ENCODE measurements at regions not wholly inside any gene's neighbourhood (a gene's known extent, or its start where the extent isn't known, plus 50 kb on each side); places are given as distances from the start of the nearest gene placed in this dataset.

DNA sequence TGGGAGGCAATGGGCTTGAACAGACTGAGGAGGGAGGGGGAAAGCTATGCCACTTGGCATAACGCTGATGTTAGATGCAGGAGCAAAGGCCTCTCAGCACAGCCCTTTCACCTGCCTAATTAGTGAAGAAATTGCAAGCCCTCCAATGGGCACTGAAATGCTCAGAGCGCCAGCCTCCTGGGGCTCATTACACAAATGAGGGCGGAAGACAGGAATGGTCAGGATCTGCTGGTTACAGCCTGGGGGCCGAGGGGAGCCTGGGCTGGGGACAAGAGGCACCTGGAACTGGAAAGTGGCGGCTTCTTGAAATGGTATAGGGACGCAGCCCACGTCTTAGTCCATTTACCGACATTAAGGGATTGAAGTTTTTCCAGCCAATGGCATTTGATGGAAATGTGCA lies 50.2 kb upstream of the PLET1 start:
- ATAC-seq (no peak), DNase-seq (no peak)
- H3K9me3 Mint-ChIP-seq: peaks cover 6% of the 10 kb centered on the region
- intact Hi-C loops (cut with micrococcal nuclease): no loop called here
- POLR2A ChIA-PET: no interaction called here
- no peak overlapping the region for H3K4me3 Mint-ChIP-seq
- no peaks in the 10 kb centered on the region for H3K36me3 Mint-ChIP-seq (ENCODE audit: low read depth)
- TF ChIP-seq, protein P1, sequence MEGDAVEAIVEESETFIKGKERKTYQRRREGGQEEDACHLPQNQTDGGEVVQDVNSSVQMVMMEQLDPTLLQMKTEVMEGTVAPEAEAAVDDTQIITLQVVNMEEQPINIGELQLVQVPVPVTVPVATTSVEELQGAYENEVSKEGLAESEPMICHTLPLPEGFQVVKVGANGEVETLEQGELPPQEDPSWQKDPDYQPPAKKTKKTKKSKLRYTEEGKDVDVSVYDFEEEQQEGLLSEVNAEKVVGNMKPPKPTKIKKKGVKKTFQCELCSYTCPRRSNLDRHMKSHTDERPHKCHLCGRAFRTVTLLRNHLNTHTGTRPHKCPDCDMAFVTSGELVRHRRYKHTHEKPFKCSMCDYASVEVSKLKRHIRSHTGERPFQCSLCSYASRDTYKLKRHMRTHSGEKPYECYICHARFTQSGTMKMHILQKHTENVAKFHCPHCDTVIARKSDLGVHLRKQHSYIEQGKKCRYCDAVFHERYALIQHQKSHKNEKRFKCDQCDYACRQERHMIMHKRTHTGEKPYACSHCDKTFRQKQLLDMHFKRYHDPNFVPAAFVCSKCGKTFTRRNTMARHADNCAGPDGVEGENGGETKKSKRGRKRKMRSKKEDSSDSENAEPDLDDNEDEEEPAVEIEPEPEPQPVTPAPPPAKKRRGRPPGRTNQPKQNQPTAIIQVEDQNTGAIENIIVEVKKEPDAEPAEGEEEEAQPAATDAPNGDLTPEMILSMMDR (IDR thresholded peaks at IDR 0.05): no peak
- CTCF ChIA-PET: no interaction called here
- no peaks in the 10 kb centered on the region for H3K27me3 Mint-ChIP-seq
- no peak overlapping the region for H3K27ac Mint-ChIP-seq
- no peaks in the 10 kb centered on the region for H3K4me1 Mint-ChIP-seq (ENCODE audit: low read depth)

DNA sequence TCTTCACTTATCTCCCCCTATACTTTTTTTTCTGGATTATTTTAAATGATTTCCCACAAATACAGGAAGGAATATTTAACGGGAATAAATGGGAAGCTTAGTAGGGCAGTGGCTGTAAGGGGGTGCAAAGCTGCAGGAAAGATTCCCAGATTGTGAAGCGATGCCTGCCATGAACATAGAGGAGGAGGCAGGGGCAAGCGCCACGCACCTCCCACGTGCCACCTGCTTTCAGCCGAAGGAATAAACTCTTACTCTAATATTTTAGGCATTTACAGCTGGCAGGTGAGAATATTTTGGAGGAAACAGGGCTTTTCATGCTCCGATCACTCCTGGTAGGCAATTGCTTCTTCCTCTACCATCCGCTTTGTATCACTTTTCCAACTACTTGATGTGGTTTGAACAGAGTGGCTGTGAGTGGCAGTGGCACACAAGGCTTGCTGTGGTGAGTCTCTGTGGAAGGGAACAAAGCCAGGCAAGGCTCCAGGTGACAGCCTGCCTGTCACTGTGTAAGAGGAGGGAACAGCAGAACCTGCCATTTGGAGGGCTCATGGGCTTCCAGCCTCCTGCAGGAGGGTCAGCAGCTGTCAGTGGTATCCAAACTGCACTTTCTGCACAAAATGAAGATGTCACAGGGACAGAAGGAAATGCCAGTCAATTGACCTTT lies 54.5 kb upstream of the PLET1 start:
- TF ChIP-seq, protein P1 (IDR thresholded peaks at IDR 0.05): no peak
- no peaks in the 10 kb centered on the region for H3K27me3 Mint-ChIP-seq
- ATAC-seq: no peak

DNA sequence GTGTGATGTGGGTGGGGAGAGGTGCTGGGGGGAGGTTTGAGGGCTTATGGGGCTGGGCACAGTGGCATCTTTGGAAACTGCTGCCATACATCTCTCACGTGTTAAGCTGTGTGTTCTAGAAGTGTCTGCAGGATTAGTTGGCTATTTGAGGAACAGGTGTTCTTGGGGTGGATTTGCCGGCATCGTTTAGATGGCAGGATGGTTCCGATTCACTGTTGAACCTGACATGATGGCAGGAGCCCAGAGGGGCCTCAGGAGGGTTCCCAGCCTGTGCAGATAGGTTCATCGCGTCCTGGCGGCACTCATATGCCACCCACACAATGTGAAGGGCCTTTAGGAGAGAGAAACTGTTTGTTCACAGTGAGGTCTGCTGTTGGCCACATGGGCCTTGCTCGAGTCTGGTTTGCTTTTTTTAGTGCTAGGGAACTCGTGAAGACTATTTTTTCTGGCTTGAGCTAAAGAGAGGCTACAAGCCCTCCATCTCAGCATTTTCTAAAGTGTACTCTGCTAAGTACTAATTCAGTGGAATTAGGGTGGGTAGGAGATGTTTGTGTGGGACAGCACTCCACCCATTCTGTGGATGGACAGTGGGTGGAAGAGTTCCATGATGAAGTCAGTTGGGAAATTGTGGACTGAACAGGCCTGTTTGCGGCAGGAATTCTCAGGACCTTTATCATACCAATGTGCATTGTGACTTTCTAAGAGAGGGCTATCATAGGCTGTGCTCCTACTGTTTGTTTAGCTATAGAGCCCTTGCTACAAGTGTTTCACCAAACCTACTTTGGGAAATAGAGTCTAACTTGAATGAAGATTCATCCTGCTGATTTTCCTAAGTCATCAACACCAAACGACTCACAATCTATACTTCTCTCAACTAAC lies 55.4 kb upstream of the PLET1 start:
- Mint-ChIP-seq H3K9me3 (no peaks in the 10 kb centered on the region), H3K27me3 (no peaks in the 10 kb centered on the region), H3K4me1 (ENCODE audit: low read depth) (no peaks in the 10 kb centered on the region), H3K36me3 (ENCODE audit: low read depth) (no peaks in the 10 kb centered on the region), H3K4me3 (no peak overlapping the region), H3K27ac (no peak overlapping the region)
- ChIA-PET CTCF (interaction anchor here (1.4 kb wide), 1 partner anchor 974 kb away, joined by 4 read pairs; no protein-coding TSS in a partner anchor), POLR2A (no interaction called here)
- TF ChIP-seq, protein P1 (IDR thresholded peaks at IDR 0.05): no peak
- DNase-seq (no peak), ATAC-seq (no peak)
- intact Hi-C loops (cut with micrococcal nuclease): no loop called here

More for the DNA sequence above, 54.5 kb upstream of the PLET1 start:
- Mint-ChIP-seq H3K27ac (no peak overlapping the region), H3K4me3 (no peak overlapping the region), H3K4me1 (ENCODE audit: low read depth) (no peaks in the 10 kb centered on the region), H3K36me3 (ENCODE audit: low read depth) (no peaks in the 10 kb centered on the region), H3K9me3 (no peaks in the 10 kb centered on the region)
- ChIA-PET CTCF (no interaction called here), POLR2A (no interaction called here)
- intact Hi-C loops (cut with micrococcal nuclease): no loop called here
- DNase-seq: no peak

DNA sequence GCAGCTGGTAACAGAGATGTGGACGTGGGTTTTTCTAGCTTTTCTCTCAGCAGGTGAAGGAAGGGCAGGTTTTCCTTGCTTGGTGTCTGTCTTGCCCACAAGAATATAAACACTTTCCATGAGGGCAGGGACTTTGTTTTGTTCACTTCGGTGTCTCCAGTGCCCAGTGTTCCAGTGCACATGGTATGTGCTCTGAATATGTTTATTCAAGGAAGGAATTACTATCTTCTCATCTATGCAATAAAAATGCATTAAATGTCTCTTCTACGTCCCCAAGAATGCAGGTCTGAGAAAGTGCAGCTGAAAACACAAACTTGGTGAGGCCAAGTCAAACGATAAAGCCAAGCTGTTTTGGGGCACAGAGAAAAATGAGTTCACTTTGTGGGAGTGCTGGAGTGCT lies 56.3 kb upstream of the PLET1 start:
- no peak for ATAC-seq
- Mint-ChIP-seq H3K9me3 (no peaks in the 10 kb centered on the region), H3K36me3 (ENCODE audit: low read depth) (no peaks in the 10 kb centered on the region), H3K4me1 (ENCODE audit: low read depth) (peaks cover 7% of the 10 kb centered on the region), H3K27ac (no peak overlapping the region), H3K4me3 (no peak overlapping the region), H3K27me3 (no peaks in the 10 kb centered on the region)
- TF ChIP-seq, protein P1 (IDR thresholded peaks at IDR 0.05): no peak
- intact Hi-C loops (cut with micrococcal nuclease): no loop called here
- POLR2A ChIA-PET: no interaction called here
- DNase-seq: no peak
- CTCF ChIA-PET: interaction anchor here (1.4 kb wide), 1 partner anchor 973 kb away, joined by 4 read pairs; no protein-coding TSS in a partner anchor

DNA sequence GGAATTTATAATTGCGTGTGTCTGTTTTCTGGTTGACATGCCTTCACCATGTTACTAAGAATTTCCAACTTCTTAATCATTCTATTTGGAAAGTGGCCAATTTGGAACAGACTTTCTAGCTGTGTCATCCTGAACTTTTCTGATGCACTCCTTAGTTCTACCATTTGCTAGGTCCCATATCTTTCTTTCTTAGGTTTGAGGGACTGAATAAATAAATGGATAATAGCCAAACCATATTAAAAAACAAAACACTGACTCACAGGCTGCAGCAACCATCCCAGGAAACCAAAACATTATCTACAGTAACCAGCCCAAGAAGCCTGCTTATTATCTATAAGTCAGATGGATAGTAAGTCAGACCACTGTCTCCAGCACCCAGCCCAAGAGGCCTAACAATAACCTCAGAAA lies 57.5 kb upstream of the PLET1 start:
- TF ChIP-seq, protein P1 (IDR thresholded peaks at IDR 0.05): no peak
- Mint-ChIP-seq H3K27ac (no peak overlapping the region), H3K4me3 (no peak overlapping the region), H3K4me1 (ENCODE audit: low read depth) (peaks cover 11% of the 10 kb centered on the region), H3K27me3 (no peaks in the 10 kb centered on the region), H3K36me3 (ENCODE audit: low read depth) (no peaks in the 10 kb centered on the region), H3K9me3 (no peaks in the 10 kb centered on the region)
- intact Hi-C loops (cut with micrococcal nuclease): no loop called here
- ChIA-PET CTCF (interaction anchor here (0.9 kb wide), 1 partner anchor 270 kb away, joined by 3 read pairs; no protein-coding TSS in a partner anchor), POLR2A (no interaction called here)
- no peak for ATAC-seq
- DNase-seq: no peak

All from activated CD8-positive, alpha-beta T cell treated with anti-CD3 and anti-CD28 coated beads for 36 hours (primary cell).